K562 (cell line): ENCODE measurements at regions not wholly inside any gene's neighbourhood (a gene's known extent, or its start where the extent isn't known, plus 50 kb on each side); places are given as distances from the start of the nearest gene placed in this dataset.

ENCODE experiments used
- CHD2 ChIP-seq: IDR thresholded peaks from 2 replicates; pipeline ENCODE4 v1.6.1; 2011; ENCODE audit warnings: low read depth, low read length
- FOXP1 ChIP-seq: sonication (generic); formaldehyde crosslinking; IDR thresholded peaks from 2 replicates; pipeline ENCODE4 v1.8.0; 2022; ENCODE audit warnings: mild to moderate bottlenecking, missing genetic modification reagents
- HNRNPK ChIP-seq: fragments of 200-400 bp; formaldehyde crosslinking; IDR thresholded peaks from one replicate; pipeline ENCODE4 v1.6.1; 2018; ENCODE audit warnings: mild to moderate bottlenecking, low read depth, low read length; ENCODE audit not compliant: poor library complexity, severe bottlenecking
- RB1 ChIP-seq: fragments of 450-650 bp; IDR thresholded peaks from 2 replicates; pipeline ENCODE4 v1.6.1; 2017; ENCODE audit warnings: low read depth, mild to moderate bottlenecking
- ZNF274 ChIP-seq: IDR thresholded peaks from 2 replicates; pipeline ENCODE4 v1.6.1; 2011; ENCODE audit warnings: low read depth, mild to moderate bottlenecking, low read length, moderate library complexity, borderline replicate concordance
- ZNF668 ChIP-seq: fragments of 250-450 bp; sonication (Bioruptor Pico); IDR thresholded peaks from 2 replicates; pipeline ENCODE4 v1.8.0; 2022; ENCODE audit warnings: mild to moderate bottlenecking, inconsistent platforms
- TF ChIP-seq, protein P1 (sequence below), 3 experiments: IDR thresholded peaks in 2 of 3; conservative IDR thresholded peaks in 1 of 3; 2 replicates each; pipeline ENCODE4 v1.5.1; 2011 to 2012; ENCODE audit warnings: low read length in 3 of 3, mild to moderate bottlenecking in 3 of 3, control low read depth in 2 of 3, improper control_type of control experiment in 1 of 3, inconsistent platforms in 1 of 3, low read depth in 1 of 3, mixed read lengths in 1 of 3, moderate library complexity in 1 of 3; ENCODE audit not compliant: insufficient read depth in 2 of 3
- TF ChIP-seq, protein P2 (sequence below): fragments of 250-450 bp; sonication (Bioruptor Pico); IDR thresholded peaks from 2 replicates; pipeline ENCODE4 v1.9.0; 2021; ENCODE audit warnings: mild to moderate bottlenecking
- TF ChIP-seq, protein P3 (sequence below): IDR thresholded peaks from 3 replicates; pipeline ENCODE4 v1.6.1; 2011; ENCODE audit warnings: borderline replicate concordance, mild to moderate bottlenecking; ENCODE audit not compliant: insufficient read length, insufficient read depth

DNA sequence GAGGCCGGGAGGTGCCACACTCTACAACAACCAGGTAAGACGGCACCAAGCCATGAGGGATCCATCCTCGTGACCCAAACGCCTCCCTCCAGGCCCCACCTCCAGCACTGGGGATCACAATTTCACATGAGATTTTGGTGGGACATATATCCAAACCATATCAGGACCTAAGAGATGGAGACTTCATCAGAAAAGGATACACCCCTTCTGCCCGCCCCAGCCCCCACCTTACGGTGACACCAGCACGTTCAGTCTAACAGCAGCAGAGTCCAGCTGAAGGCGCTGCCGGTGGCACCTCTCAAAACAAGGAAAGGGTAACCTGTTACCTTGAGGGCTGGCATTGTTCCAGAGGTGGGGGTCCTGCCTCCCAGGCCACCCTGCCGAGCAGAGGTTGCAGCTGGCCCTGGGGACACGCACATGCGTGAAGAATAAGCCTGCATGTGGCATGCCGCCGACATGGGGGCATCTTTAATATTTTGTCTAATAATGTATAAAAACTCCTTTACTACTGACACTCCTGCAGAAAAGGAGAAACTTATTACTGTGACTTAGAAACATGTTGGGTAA, 154.4 kb downstream of the GALR1 start (continued):
- TF ChIP-seq, protein P1, sequence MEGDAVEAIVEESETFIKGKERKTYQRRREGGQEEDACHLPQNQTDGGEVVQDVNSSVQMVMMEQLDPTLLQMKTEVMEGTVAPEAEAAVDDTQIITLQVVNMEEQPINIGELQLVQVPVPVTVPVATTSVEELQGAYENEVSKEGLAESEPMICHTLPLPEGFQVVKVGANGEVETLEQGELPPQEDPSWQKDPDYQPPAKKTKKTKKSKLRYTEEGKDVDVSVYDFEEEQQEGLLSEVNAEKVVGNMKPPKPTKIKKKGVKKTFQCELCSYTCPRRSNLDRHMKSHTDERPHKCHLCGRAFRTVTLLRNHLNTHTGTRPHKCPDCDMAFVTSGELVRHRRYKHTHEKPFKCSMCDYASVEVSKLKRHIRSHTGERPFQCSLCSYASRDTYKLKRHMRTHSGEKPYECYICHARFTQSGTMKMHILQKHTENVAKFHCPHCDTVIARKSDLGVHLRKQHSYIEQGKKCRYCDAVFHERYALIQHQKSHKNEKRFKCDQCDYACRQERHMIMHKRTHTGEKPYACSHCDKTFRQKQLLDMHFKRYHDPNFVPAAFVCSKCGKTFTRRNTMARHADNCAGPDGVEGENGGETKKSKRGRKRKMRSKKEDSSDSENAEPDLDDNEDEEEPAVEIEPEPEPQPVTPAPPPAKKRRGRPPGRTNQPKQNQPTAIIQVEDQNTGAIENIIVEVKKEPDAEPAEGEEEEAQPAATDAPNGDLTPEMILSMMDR (IDR thresholded peaks at IDR 0.05 in 2 of 3, conservative IDR thresholded peaks at IDR 0.05 in 1 of 3; ENCODE audit: insufficient read depth in 2 of 3, low read depth in 1 of 3, low read length in 3 of 3): no peak
- TF ChIP-seq, protein P2, sequence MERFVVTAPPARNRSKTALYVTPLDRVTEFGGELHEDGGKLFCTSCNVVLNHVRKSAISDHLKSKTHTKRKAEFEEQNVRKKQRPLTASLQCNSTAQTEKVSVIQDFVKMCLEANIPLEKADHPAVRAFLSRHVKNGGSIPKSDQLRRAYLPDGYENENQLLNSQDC: no peak
- TF ChIP-seq CHD2 (no peak), ZNF274 (no peak), RB1 (no peak), FOXP1 (CRISPR knock-in tag) (no peak), HNRNPK (no peak), ZNF668 (no peak)
- TF ChIP-seq, protein P3, sequence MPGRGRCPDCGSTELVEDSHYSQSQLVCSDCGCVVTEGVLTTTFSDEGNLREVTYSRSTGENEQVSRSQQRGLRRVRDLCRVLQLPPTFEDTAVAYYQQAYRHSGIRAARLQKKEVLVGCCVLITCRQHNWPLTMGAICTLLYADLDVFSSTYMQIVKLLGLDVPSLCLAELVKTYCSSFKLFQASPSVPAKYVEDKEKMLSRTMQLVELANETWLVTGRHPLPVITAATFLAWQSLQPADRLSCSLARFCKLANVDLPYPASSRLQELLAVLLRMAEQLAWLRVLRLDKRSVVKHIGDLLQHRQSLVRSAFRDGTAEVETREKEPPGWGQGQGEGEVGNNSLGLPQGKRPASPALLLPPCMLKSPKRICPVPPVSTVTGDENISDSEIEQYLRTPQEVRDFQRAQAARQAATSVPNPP: no peak
- TF ChIP-seq, all 486 proteins: peak for 0
